Endothelial cell of umbilical vein (primary cell): ENCODE measurements at regions not wholly inside any gene's neighbourhood (a gene's known extent, or its start where the extent isn't known, plus 50 kb on each side); places are given as distances from the start of the nearest gene placed in this dataset.
"Not testable (repeated sequence)": the region's sequence is repeated elsewhere in the genome, so short reads cannot be mapped to it uniquely, and the experiment has no call there.

Experiments
- BruUV-seq: library from RNA; stranded (reverse); fragments of 400-500 nt; replicated peaks from 2 replicates; lab custom pipeline; 2021; lab: Mats Ljungman, UMichigan
- CTCF ChIA-PET: fragments of 300-600, 350-600 bp; sonication (Branson Sonifier 250); formaldehyde crosslinking; loops from one replicate; lab custom pipeline; 2021; ENCODE audit warnings: antibody characterized with exemption, inconsistent platforms; lab: Charles Lee
- POLR2A ChIA-PET: fragments of 300-600, 350-600 bp; sonication (Branson Sonifier 250); formaldehyde crosslinking; loops from one replicate; lab custom pipeline; 2021; ENCODE audit warnings: antibody characterized with exemption, inconsistent platforms; lab: Charles Lee
- DNase-seq: peaks from one replicate; pipeline ENCODE4 v3.0.0-alpha.2; 2011; ENCODE audit warnings: low read depth, low spot score
- FAIRE-seq: peaks from 2 replicates; lab custom pipeline; 2011; peaks lifted over from hg19 to GRCh38; lab: Jason Lieb, UNC
- H2AFZ ChIP-seq: 2 replicates; pipeline ENCODE4 v1.6.0; 2012; ENCODE audit warnings: low read depth, low read length, control low read depth, inconsistent platforms
- H3K27ac ChIP-seq: 2 replicates; pipeline ENCODE4 v1.5.1; 2011; ENCODE audit warnings: low read depth, mild to moderate bottlenecking, control low read depth, low read length, moderate library complexity; ENCODE audit not compliant: insufficient read depth
- H3K27me3 ChIP-seq, 2 experiments: 2 replicates each; pipeline versions ENCODE4 v1.6.0 to v1.6.1; 2011; ENCODE audit warnings: low read length in 2 of 2, mixed read lengths in 1 of 2; ENCODE audit not compliant: control insufficient read depth in 2 of 2, insufficient read depth in 2 of 2
- H3K36me3 ChIP-seq, 2 experiments: 2 replicates in 1 of 2; 3 replicates in 1 of 2; pipeline ENCODE4 v1.5.1; 2011; ENCODE audit warnings: low read length in 2 of 2, mild to moderate bottlenecking in 1 of 2, moderate library complexity in 1 of 2; ENCODE audit not compliant: control insufficient read depth in 2 of 2, insufficient read depth in 2 of 2; ENCODE audit errors: extremely low read depth in 1 of 2
- H3K4me1 ChIP-seq: 3 replicates; pipeline ENCODE4 v1.5.1; 2011; ENCODE audit warnings: mild to moderate bottlenecking, low read length; ENCODE audit not compliant: control insufficient read depth, insufficient read depth; ENCODE audit errors: extremely low read depth
- H3K4me2 ChIP-seq: 2 replicates; pipeline ENCODE4 v1.6.1; 2011; ENCODE audit warnings: low read length, control low read depth, mixed read lengths; ENCODE audit not compliant: insufficient read depth
- H3K4me3 ChIP-seq, 3 experiments: fragments of 200-600 bp in 1 of 3; sonication (generic), shearing (Covaris generic) in 1 of 3; replicated peaks in 1 of 3; 2 replicates each; pipeline ENCODE4 v1.5.1; 2011 to 2016; ENCODE audit warnings: control low read depth in 3 of 3, low read length in 3 of 3, mild to moderate bottlenecking in 2 of 3, inconsistent platforms in 1 of 3, low read depth in 1 of 3, moderate library complexity in 1 of 3; ENCODE audit not compliant: insufficient read depth in 1 of 3
- H3K79me2 ChIP-seq: 2 replicates; pipeline ENCODE4 v1.6.0; 2012; ENCODE audit warnings: low read length, inconsistent platforms; ENCODE audit not compliant: control insufficient read depth, insufficient read depth
- H3K9ac ChIP-seq: replicated peaks from 2 replicates; pipeline ENCODE3; 2011; ENCODE audit warnings: low read length, control low read depth; ENCODE audit not compliant: insufficient read depth; ENCODE audit errors: extremely low read depth
- H3K9me1 ChIP-seq: replicated peaks from 3 replicates; pipeline ENCODE4 v1.6.0; 2011; ENCODE audit warnings: mild to moderate bottlenecking, low read length; ENCODE audit not compliant: control insufficient read depth, insufficient read depth; ENCODE audit errors: extremely low read depth
- H3K9me3 ChIP-seq: replicated peaks from 2 replicates; pipeline ENCODE4 v1.5.1; 2012; ENCODE audit warnings: low read length, inconsistent platforms; ENCODE audit not compliant: control insufficient read depth, insufficient read depth
- H4K20me1 ChIP-seq: replicated peaks from 2 replicates; pipeline ENCODE3; 2011; ENCODE audit warnings: mild to moderate bottlenecking, low read length; ENCODE audit not compliant: control insufficient read depth, insufficient read depth; ENCODE audit errors: extremely low read depth
- CTCF ChIP-seq, 2 donors: IDR thresholded peaks; 1 replicate in 1 of 2; 2 replicates in 1 of 2; pipeline ENCODE4 v1.5.1; 2011; ENCODE audit warnings: low read length in 2 of 2, mild to moderate bottlenecking in 2 of 2, moderate library complexity in 2 of 2, control low read depth in 1 of 2, inconsistent platforms in 1 of 2, low read depth in 1 of 2; ENCODE audit not compliant: insufficient read depth in 1 of 2; ENCODE audit errors: extremely low read depth in 1 of 2
- EZH2 ChIP-seq: IDR thresholded peaks from 2 replicates; pipeline ENCODE4 v1.6.1; 2012; ENCODE audit warnings: borderline replicate concordance, low read depth, mild to moderate bottlenecking, moderate library complexity, low read length, inconsistent platforms; ENCODE audit not compliant: severe bottlenecking
- FOS ChIP-seq: IDR thresholded peaks from 2 replicates; pipeline ENCODE4 v1.6.1; 2011; ENCODE audit warnings: mild to moderate bottlenecking, low read length, moderate library complexity, borderline replicate concordance; ENCODE audit not compliant: insufficient read depth
- GATA2 ChIP-seq: IDR thresholded peaks from 2 replicates; pipeline ENCODE4 v1.7.0; 2011; ENCODE audit warnings: low read depth, mild to moderate bottlenecking, moderate library complexity, mixed read lengths, low read length; ENCODE audit not compliant: insufficient read length, insufficient read depth
- JUN ChIP-seq: IDR thresholded peaks from 2 replicates; pipeline ENCODE4 v1.6.1; 2011; ENCODE audit warnings: borderline replicate concordance, low read depth; ENCODE audit not compliant: insufficient read length, insufficient read depth
- MYC ChIP-seq: IDR thresholded peaks from one replicate; pipeline ENCODE4 v1.6.1; 2011; ENCODE audit warnings: mild to moderate bottlenecking, low read depth, low read length
- POLR2A ChIP-seq: IDR thresholded peaks from 2 replicates; pipeline ENCODE4 v1.6.1; 2012; ENCODE audit warnings: low read depth, mild to moderate bottlenecking, control low read depth, low read length
- POLR2AphosphoS5 ChIP-seq: IDR thresholded peaks from 2 replicates; pipeline ENCODE4 v1.6.1; 2012; ENCODE audit warnings: low read depth, mild to moderate bottlenecking, control low read depth, low read length, moderate library complexity; ENCODE audit not compliant: insufficient read depth
- dilution Hi-C: fragments of 300-500 bp; cut with MboI; formaldehyde crosslinking; loops from one replicate; pipeline ENCODE4 v1.15.0; 2019; ENCODE audit warnings: low sequenced_read_pairs; ENCODE audit not compliant: extremely low pct_ligation_motif_present
- intact Hi-C: fragments of 100-400 bp; cut with micrococcal nuclease; formaldehyde crosslinking; loops from one replicate; pipeline ENCODE4 v1.10.0; 2022
- TF ChIP-seq, protein P1 (sequence below): IDR thresholded peaks from 2 replicates; pipeline ENCODE4 v1.6.1; 2011; ENCODE audit not compliant: insufficient read depth, insufficient read length

DNA sequence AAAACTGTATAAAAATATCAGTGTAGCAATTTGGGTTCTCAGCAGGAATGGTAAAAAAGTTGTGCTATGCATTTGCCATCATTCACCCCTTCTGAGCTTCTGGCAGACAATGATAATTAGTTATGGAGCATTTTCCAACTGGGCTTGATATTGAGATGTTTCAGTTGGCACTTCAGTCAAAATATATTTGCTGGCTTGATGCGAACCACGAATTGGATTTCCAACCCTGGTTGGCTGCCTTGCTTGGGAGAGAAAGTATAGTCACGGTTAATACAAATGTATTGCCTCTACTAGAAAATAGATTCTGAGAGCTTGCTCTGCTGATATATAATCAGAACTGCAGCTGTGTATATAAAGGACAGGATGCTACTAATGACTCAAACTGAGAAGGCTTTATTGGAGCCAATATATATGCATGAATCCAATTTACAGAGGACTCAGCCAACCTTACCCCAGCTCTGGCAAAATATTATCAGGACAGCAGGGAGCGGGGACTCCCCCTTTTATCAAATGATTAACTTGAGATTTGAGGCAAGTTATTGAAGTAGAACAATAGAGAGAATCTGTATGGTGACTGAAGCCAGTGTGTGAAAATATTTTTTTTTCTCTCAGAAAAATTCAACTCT is 219.8 kb upstream of the SMIM30 start:
- no peaks in the 10 kb centered on the region for H3K4me1 ChIP-seq
- no peak overlapping the region for H3K27ac ChIP-seq
- no peak overlapping the region for H3K9ac ChIP-seq
- BruUV-seq: no TSS peak
- peaks cover 3% of the 10 kb centered on the region for H3K9me3 ChIP-seq
- FAIRE-seq (no peak), DNase-seq (no peak)
- no peaks in the 10 kb centered on the region for H3K79me2 ChIP-seq
- CTCF ChIA-PET: no interaction called here
- no peaks in the 10 kb centered on the region for H3K9me1 ChIP-seq
- dilution Hi-C loops (no loop called here), intact Hi-C loops (no loop called here)
- H2AFZ ChIP-seq: no peak overlapping the region
- no peak overlapping the region for H3K4me3 ChIP-seq
- no peaks in the 10 kb centered on the region for H4K20me1 ChIP-seq
- H3K36me3 ChIP-seq: no peaks in the 10 kb centered on the region
- TF ChIP-seq GATA2 (no peak), JUN (no peak), CTCF (IDR thresholded peaks at IDR 0.05; ENCODE audit: extremely low read depth in 1 of 2, insufficient read depth in 1 of 2, low read depth in 1 of 2, low read length in 2 of 2) (no peak), MYC (no peak), FOS (no peak), EZH2 (no peak), POLR2A (no peak), POLR2AphosphoS5 (no peak)
- TF ChIP-seq, protein P1, sequence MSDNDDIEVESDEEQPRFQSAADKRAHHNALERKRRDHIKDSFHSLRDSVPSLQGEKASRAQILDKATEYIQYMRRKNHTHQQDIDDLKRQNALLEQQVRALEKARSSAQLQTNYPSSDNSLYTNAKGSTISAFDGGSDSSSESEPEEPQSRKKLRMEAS: no peak
- POLR2A ChIA-PET: no interaction called here
- no peaks in the 10 kb centered on the region for H3K27me3 ChIP-seq
- no peak overlapping the region for H3K4me2 ChIP-seq

GRCh38 chr7:113336838-113337237 is 218.5 kb upstream of the SMIM30 start:
- intact Hi-C loops, H2AFZ ChIP-seq, H3K4me1 ChIP-seq, H3K4me3 ChIP-seq, H3K9me3 ChIP-seq, H3K4me2 ChIP-seq, H4K20me1 ChIP-seq, DNase-seq, H3K79me2 ChIP-seq, H3K27ac ChIP-seq, H3K9ac ChIP-seq, FAIRE-seq, CTCF ChIA-PET, POLR2A ChIA-PET, H3K9me1 ChIP-seq, dilution Hi-C loops, H3K36me3 ChIP-seq, BruUV-seq, H3K27me3 ChIP-seq: not testable (repeated sequence)
